ENCODE measurements at regions not wholly inside any gene's neighbourhood (a gene's known extent, or its start where the extent isn't known, plus 50 kb on each side); places are given as distances from the start of the nearest gene placed in this dataset.

GRCh38 chr1:229093609-229094336 lies 177.1 kb upstream of the RAB4A start:
- Histone ChIP-seq H3K4me3 (IDR thresholded peaks at IDR 0.05; ENCODE audit: insufficient read depth, low read depth, low read length) (no peak overlapping the region), H3K27me3 (ENCODE audit: insufficient read depth, low read depth) (no peaks in the 10 kb centered on the region), H3K79me2 (ENCODE audit: insufficient read depth, low read depth) (no peaks in the 10 kb centered on the region), H3K27ac (no peak overlapping the region), H3K4me1 (ENCODE audit: low read depth, poor library complexity, severe bottlenecking) (no peaks in the 10 kb centered on the region), H3K9ac (no peak overlapping the region), H3K4me2 (no peak overlapping the region), H4K20me1 (ENCODE audit: insufficient read depth) (no peaks in the 10 kb centered on the region), H2AFZ (ENCODE audit: low read depth) (no peak overlapping the region), H3K36me3 (ENCODE audit: insufficient read depth) (no peaks in the 10 kb centered on the region)
- no peak for TF ChIP-seq CTCF (conservative IDR thresholded peaks at IDR 0.05; ENCODE audit: low read depth, low read length)

GRCh38 chr1:229094476-229095311 lies 176.2 kb upstream of the RAB4A start:
- no peak overlapping the region for H3K4me2 ChIP-seq
- no peak overlapping the region for H2AFZ ChIP-seq (ENCODE audit: low read depth)
- no peaks in the 10 kb centered on the region for H3K27me3 ChIP-seq (ENCODE audit: insufficient read depth, low read depth)
- no peaks in the 10 kb centered on the region for H3K79me2 ChIP-seq (ENCODE audit: insufficient read depth, low read depth)
- H3K4me3 ChIP-seq (IDR thresholded peaks at IDR 0.05; ENCODE audit: insufficient read depth, low read depth, low read length), result no peak overlapping the region
- H3K36me3 ChIP-seq (ENCODE audit: insufficient read depth), result no peaks in the 10 kb centered on the region
- H3K9ac ChIP-seq, result no peak overlapping the region
- H4K20me1 ChIP-seq (ENCODE audit: insufficient read depth), result no peaks in the 10 kb centered on the region
- TF ChIP-seq CTCF (conservative IDR thresholded peaks at IDR 0.05; ENCODE audit: low read depth, low read length), result no peak
- H3K4me1 ChIP-seq (ENCODE audit: low read depth, poor library complexity, severe bottlenecking), result no peaks in the 10 kb centered on the region
- no peak overlapping the region for H3K27ac ChIP-seq

GRCh38 chr1:229095325-229095724 lies 175.6 kb upstream of the RAB4A start:
- H3K4me1 ChIP-seq (ENCODE audit: low read depth, poor library complexity, severe bottlenecking), result no peaks in the 10 kb centered on the region
- no peak overlapping the region for H3K4me3 ChIP-seq (IDR thresholded peaks at IDR 0.05; ENCODE audit: insufficient read depth, low read depth, low read length)
- H3K79me2 ChIP-seq (ENCODE audit: insufficient read depth, low read depth), result no peaks in the 10 kb centered on the region
- no peaks in the 10 kb centered on the region for H4K20me1 ChIP-seq (ENCODE audit: insufficient read depth)
- H3K36me3 ChIP-seq (ENCODE audit: insufficient read depth), result no peaks in the 10 kb centered on the region
- no peak overlapping the region for H2AFZ ChIP-seq (ENCODE audit: low read depth)
- no peaks in the 10 kb centered on the region for H3K27me3 ChIP-seq (ENCODE audit: insufficient read depth, low read depth)
- H3K4me2 ChIP-seq, result no peak overlapping the region
- no peak overlapping the region for H3K27ac ChIP-seq
- H3K9ac ChIP-seq, result no peak overlapping the region
- TF ChIP-seq CTCF (conservative IDR thresholded peaks at IDR 0.05; ENCODE audit: low read depth, low read length), result no peak

- Histone ChIP-seq H3K79me2 (ENCODE audit: insufficient read depth, low read depth) (no peaks in the 10 kb centered on the region), H4K20me1 (ENCODE audit: insufficient read depth) (no peaks in the 10 kb centered on the region), H3K4me3 (IDR thresholded peaks at IDR 0.05; ENCODE audit: insufficient read depth, low read depth, low read length) (no peak overlapping the region), H3K9ac (no peak overlapping the region), H3K27me3 (ENCODE audit: insufficient read depth, low read depth) (no peaks in the 10 kb centered on the region), H3K4me2 (no peak overlapping the region), H3K27ac (no peak overlapping the region), H3K4me1 (ENCODE audit: low read depth, poor library complexity, severe bottlenecking) (no peaks in the 10 kb centered on the region), H2AFZ (ENCODE audit: low read depth) (no peak overlapping the region), H3K36me3 (ENCODE audit: insufficient read depth) (no peaks in the 10 kb centered on the region)
- no peak for TF ChIP-seq CTCF (conservative IDR thresholded peaks at IDR 0.05; ENCODE audit: low read depth, low read length)
Measured at GRCh38 chr1:229097356-229097755, 173.6 kb upstream of the RAB4A start.
